ENCODE measurements at regions not wholly inside any gene's neighbourhood (a gene's known extent, or its start where the extent isn't known, plus 50 kb on each side); places are given as distances from the start of the nearest gene placed in this dataset.
A peak's percentile ranks its signal among the peaks of the same experiment; 100 is the strongest.

- TF ChIP-seq, protein P1, sequence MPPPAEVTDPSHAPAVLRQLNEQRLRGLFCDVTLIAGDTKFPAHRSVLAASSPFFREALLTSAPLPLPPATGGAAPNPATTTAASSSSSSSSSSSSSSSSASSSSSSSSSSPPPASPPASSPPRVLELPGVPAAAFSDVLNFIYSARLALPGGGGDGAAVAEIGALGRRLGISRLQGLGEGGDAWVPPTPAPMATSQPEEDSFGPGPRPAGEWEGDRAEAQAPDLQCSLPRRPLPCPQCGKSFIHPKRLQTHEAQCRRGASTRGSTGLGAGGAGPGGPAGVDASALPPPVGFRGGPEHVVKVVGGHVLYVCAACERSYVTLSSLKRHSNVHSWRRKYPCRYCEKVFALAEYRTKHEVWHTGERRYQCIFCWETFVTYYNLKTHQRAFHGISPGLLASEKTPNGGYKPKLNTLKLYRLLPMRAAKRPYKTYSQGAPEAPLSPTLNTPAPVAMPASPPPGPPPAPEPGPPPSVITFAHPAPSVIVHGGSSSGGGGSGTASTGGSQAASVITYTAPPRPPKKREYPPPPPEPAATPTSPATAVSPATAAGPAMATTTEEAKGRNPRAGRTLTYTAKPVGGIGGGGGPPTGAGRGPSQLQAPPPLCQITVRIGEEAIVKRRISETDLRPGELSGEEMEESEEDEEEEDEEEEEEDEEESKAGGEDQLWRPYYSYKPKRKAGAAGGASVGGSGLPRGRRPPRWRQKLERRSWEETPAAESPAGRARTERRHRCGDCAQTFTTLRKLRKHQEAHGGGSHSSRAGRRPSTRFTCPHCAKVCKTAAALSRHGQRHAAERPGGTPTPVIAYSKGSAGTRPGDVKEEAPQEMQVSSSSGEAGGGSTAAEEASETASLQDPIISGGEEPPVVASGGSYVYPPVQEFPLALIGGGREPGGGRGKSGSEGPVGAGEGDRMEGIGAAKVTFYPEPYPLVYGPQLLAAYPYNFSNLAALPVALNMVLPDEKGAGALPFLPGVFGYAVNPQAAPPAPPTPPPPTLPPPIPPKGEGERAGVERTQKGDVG (CRISPR knock-in tag; IDR thresholded peaks at IDR 0.05; ENCODE audit: borderline replicate concordance), result no peak; the same call in 1 of the 2 replicates
- TF ChIP-seq ZNF589 (CRISPR knock-in tag; conservative IDR thresholded peaks at IDR 0.05) (no peak), ETS1 (CRISPR knock-in tag; IDR thresholded peaks at IDR 0.05) (no peak), ZNF841 (CRISPR knock-in tag; IDR thresholded peaks at IDR 0.05; ENCODE audit: borderline replicate concordance) (no peak), ZSCAN31 (CRISPR knock-in tag; IDR thresholded peaks at IDR 0.05; ENCODE audit: low read depth) (0 out of 2 replicates have a peak, but pooled peaks have one; percentile 30), ZKSCAN8 (CRISPR knock-in tag; IDR thresholded peaks at IDR 0.05; ENCODE audit: borderline replicate concordance) (peak; percentile 77), KAT8 (CRISPR knock-in tag; IDR thresholded peaks at IDR 0.05) (peak; percentile 46; the same call in 1 of the 2 replicates), ZNF703 (CRISPR knock-in tag; IDR thresholded peaks at IDR 0.05; ENCODE audit: borderline replicate concordance) (no peak), LCORL (IDR thresholded peaks at IDR 0.05) (peak; percentile 77), LCORL (CRISPR knock-in tag; IDR thresholded peaks at IDR 0.05) (peak; percentile 92), BCL3 (CRISPR knock-in tag; IDR thresholded peaks at IDR 0.05) (peak; percentile 29; the same call in 1 of the 2 replicates), GLI4 (CRISPR knock-in tag; IDR thresholded peaks at IDR 0.05; ENCODE audit: borderline replicate concordance) (no peak), NCOR1 (IDR thresholded peaks at IDR 0.05; ENCODE audit: borderline replicate concordance, low read length) (peak; percentile 37; the same call in 1 of the 2 replicates), KLF11 (CRISPR knock-in tag; IDR thresholded peaks at IDR 0.05) (peak; percentile 72; the same call in 1 of the 2 replicates), BCL6 (CRISPR knock-in tag; IDR thresholded peaks at IDR 0.05) (peak; percentile 74), ZNF891 (CRISPR knock-in tag; IDR thresholded peaks at IDR 0.05) (no peak)
- TF ChIP-seq, protein P2, sequence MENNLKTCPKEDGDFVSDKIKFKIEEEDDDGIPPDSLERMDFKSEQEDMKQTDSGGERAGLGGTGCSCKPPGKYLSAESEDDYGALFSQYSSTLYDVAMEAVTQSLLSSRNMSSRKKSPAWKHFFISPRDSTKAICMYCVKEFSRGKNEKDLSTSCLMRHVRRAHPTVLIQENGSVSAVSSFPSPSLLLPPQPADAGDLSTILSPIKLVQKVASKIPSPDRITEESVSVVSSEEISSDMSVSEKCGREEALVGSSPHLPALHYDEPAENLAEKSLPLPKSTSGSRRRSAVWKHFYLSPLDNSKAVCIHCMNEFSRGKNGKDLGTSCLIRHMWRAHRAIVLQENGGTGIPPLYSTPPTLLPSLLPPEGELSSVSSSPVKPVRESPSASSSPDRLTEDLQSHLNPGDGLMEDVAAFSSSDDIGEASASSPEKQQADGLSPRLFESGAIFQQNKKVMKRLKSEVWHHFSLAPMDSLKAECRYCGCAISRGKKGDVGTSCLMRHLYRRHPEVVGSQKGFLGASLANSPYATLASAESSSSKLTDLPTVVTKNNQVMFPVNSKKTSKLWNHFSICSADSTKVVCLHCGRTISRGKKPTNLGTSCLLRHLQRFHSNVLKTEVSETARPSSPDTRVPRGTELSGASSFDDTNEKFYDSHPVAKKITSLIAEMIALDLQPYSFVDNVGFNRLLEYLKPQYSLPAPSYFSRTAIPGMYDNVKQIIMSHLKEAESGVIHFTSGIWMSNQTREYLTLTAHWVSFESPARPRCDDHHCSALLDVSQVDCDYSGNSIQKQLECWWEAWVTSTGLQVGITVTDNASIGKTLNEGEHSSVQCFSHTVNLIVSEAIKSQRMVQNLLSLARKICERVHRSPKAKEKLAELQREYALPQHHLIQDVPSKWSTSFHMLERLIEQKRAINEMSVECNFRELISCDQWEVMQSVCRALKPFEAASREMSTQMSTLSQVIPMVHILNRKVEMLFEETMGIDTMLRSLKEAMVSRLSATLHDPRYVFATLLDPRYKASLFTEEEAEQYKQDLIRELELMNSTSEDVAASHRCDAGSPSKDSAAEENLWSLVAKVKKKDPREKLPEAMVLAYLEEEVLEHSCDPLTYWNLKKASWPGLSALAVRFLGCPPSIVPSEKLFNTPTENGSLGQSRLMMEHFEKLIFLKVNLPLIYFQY (CRISPR knock-in tag; IDR thresholded peaks at IDR 0.05; ENCODE audit: borderline replicate concordance), result peak; percentile 42; the same call in 1 of the 2 replicates
- TF ChIP-seq, protein P3, sequence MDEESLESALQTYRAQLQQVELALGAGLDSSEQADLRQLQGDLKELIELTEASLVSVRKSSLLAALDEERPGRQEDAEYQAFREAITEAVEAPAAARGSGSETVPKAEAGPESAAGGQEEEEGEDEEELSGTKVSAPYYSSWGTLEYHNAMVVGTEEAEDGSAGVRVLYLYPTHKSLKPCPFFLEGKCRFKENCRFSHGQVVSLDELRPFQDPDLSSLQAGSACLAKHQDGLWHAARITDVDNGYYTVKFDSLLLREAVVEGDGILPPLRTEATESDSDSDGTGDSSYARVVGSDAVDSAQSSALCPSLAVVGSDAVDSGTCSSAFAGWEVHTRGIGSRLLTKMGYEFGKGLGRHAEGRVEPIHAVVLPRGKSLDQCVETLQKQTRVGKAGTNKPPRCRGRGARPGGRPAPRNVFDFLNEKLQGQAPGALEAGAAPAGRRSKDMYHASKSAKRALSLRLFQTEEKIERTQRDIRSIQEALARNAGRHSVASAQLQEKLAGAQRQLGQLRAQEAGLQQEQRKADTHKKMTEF (CRISPR knock-in tag; IDR thresholded peaks at IDR 0.05), result peak; percentile 74
Measured at GRCh38 chr1:234997201-234997895, 131.3 kb downstream of the TOMM20 start (continued).
